Frontal cortex (tissue), 3 donors: ENCODE measurements at regions not wholly inside any gene's neighbourhood (a gene's known extent, or its start where the extent isn't known, plus 50 kb on each side); places are given as distances from the start of the nearest gene placed in this dataset.

Source experiments
- DNase-seq, 2 donors: peaks; one replicate each; pipeline ENCODE4 v3.0.0; 2012; ENCODE audit warnings: low spot score in 2 of 2
- FAIRE-seq: peaks from 2 replicates; lab custom pipeline; 2012; peaks lifted over from hg19 to GRCh38; lab: Jason Lieb, UNC
- donor health status: control.
- donor health status: control.
- donor health status: control.

DNA sequence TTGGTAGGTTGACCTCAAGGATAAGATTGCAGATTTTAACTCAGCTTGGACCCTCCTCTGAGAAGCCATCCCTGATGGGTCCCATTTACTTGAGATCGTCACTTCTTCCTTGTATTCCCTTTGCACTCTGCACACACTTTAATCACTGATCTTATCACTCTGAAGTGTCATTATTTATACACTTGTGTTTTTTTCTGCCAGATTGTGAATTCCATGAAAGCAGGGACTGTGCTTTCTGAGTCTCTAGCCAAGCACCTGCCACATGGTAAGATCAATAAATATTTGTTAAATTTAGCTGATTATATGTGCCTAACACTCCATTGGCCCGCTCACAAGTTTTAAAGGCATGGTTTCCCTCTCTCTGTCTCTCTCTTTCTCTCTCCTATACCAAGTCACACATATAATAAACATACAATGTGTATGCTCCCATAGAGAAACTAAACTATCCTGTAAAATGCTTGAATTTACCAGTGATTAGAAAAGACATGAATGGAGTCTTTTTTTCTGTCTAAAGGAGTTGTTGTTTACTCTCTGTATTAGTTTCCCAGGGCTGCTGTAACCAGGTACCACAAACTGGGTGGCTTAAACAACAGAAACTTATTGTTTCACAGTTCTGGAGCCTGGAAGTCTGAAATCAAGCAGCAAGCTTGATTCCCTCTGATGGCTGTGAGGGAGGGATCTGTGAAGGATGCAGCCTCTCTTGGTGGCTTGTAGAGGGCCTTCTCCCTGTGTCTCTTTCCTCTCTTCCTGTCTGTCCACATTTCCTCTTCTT lies 105.2 kb upstream of the GADD45A start:
- FAIRE-seq (no peak), DNase-seq (no peak)

- no peak for FAIRE-seq
- DNase-seq: no peak
Observed at GRCh38 chr1:67580691-67581403, 104.2 kb upstream of the GADD45A start.

DNA sequence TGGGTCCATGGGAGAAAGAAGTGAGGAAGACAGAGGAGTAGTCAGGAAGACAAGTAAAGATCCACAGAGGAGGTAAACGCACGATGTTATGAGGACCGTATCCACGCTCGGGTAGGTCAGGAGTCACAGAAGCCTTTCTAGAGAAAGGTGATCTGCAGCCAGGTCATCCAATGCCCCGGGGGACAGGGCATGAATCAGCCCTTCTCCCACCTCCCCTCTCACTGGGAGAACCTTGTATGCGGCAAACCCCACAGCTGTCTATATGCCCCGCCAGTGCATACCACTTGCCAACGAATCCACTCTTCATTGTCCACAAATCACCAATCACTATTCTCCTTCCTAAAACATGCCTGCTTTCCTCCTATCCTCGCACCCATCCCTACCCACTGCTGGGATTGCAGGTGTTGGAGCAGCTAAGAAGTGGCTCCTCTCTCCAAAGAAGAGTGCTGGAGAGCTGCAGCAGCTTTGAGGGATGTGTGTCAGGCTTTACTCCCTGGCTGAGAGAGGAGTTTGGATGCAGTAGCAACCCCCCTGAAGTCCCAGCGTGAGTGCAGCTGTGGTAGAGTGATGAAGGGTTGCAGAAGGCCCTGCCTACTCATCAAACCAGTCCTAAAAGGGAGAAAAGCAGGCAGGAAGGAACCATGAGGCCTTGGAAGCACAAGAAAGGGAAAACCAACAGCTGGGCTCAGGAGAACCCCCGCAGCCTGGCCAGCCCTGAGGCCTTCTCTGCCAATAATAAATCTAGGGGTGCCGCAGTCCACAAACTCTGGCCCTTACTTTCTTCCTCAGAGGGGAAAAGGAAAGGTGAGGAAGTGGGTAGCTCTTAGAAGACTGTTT lies 102.2 kb upstream of the GADD45A start:
- no peak for DNase-seq
- no peak for FAIRE-seq

DNA sequence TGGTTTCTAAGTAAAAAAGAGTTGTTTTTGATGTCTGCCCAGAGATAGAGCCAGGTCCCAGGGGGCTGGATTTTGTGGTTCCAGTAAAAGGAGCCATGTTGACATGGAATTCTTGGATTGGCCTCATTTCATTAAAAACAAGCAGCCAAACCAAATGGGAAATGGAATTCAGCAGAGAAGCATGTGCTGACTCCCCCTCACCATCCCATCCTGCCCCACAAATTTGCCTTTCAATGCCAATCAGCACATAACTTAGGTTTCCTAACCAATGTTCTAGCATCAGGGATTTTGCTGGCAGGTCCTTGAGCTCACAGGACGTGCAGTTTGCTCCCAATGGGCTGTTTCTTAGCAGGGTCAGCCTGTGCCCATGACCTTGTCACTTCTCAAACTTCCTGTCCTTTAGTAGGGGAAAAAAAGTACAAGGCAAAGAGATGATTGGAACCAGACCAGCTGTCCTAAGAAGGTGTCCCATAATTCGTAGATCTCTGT lies 101.5 kb upstream of the GADD45A start:
- DNase-seq (no peak), FAIRE-seq (no peak)

- FAIRE-seq (no peak), DNase-seq (no peak)
Observed at GRCh38 chr1:67584938-67585337, 100.1 kb upstream of the GADD45A start.

GRCh38 chr1:67586596-67586995 lies 98.4 kb upstream of the GADD45A start:
- FAIRE-seq: no peak
- DNase-seq: no peak

DNA sequence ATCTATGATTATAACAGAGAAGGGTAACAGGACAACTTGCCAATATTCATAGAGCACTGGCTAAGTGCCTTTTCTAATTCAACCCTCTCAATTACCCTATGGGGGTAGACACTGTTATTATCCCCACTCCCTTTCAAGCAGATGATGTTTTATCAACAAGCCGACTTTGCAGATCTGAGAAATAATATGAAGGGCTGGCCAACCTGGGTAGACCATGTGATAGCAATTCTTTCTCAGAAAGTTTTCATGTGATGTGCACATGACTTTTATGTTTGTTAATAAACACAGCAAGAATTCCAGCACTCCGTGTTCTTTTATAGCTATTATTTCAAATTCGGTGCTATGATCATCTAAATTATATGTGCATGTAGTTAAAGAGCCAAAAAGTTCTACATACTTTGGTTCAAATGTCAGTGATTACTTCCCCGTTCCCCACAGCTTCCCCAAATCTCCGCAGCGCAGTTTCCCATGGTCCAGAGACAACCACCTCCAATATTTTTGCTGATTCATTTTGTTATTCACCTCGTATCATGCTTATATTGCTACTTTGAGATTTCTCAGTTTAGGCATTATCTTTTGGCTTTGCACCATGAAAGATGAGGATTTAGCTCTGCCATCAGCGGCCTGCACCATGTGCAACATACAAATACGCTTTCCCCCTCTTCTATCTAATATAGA lies 96.7 kb upstream of the GADD45A start:
- DNase-seq (no peak), FAIRE-seq (no peak)

DNA sequence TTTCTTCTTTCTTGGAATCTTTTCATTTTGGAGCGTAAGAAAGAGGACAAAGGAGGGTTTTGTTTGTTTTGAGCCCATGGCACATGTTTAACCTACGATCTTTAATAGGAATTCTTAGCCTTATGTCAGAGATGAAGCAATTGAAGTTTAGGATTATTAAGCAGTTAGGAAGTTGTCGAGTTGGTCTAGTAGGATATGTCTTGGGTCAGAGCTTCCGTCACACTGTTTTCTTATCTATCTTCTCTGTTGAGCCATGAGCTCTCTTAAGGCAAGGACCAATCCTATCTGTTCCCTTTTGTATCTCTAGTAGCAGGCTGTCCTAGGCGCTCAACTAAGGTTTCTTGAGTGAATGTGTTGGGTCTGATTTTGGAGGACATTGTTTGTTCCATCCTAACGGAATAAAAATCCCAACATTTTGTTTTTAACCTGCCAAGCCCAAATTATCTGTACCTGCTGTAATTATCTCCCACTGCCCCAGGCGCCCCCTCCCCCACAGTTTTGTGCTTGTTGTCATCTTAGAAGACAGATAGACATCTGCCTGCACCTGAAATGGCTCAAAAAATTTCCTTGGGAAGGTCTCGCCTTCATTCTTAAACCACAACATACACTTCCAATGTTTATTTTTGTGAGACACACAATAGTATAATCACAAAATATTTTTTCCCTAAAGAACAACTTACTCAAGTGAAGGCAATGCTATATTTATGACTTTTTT lies 95.3 kb upstream of the GADD45A start:
- FAIRE-seq (no peak), DNase-seq (no peak)

GRCh38 chr1:67590329-67590728 lies 94.7 kb upstream of the GADD45A start:
- no peak for DNase-seq

DNA sequence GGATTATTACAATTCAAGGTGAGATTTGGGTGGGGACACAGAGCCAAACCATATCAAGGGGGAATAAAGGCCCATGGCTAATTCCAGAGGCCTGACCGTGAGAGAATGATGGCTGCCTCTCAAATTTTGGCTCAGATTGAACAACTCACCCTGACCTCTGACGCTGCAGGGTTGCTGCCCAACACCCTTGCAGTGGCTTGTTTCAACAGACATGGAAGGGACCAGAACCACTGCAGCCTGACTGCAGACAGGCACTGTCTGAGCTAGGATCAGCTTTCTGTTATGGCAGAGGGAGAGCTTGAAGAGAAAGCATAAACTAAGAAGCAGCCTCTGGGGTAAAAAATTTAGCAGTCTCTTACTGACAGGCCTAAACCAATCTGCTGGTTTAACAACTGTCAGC lies 90.2 kb upstream of the GADD45A start:
- no peak for DNase-seq
- no peak for FAIRE-seq

More at GRCh38 chr1:67590329-67590728, 94.7 kb upstream of the GADD45A start:
- FAIRE-seq: no peak

DNA sequence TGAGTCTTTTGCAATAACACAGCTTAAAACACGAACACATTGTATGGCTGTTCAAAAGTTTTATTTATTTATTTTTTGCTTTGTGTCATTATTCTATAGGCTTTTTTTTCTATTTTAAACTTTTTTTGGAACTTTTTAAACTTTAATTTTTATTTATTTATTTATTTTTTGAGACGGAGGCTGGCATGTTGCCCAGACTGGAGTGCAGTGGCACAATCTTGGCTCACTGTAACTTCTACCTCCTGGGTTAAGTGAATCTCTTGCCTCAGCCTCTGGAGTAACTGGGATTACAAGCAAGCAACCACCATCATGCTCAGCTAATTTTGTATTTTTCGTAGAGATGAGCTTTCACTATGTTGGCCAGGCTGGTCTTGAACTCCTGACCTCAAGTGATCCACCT lies 88.3 kb upstream of the GADD45A start:
- no peak for DNase-seq
- peak; percentile 62 for FAIRE-seq

GRCh38 chr1:67597336-67597735 lies 87.7 kb upstream of the GADD45A start:
- no peak for DNase-seq
- FAIRE-seq: no peak

GRCh38 chr1:67599085-67599484 lies 85.9 kb upstream of the GADD45A start:
- FAIRE-seq: no peak

GRCh38 chr1:67601539-67601938 lies 83.5 kb upstream of the GADD45A start:
- FAIRE-seq (no peak), DNase-seq (no peak)

More at GRCh38 chr1:67599085-67599484, 85.9 kb upstream of the GADD45A start:
- DNase-seq: no peak

DNA sequence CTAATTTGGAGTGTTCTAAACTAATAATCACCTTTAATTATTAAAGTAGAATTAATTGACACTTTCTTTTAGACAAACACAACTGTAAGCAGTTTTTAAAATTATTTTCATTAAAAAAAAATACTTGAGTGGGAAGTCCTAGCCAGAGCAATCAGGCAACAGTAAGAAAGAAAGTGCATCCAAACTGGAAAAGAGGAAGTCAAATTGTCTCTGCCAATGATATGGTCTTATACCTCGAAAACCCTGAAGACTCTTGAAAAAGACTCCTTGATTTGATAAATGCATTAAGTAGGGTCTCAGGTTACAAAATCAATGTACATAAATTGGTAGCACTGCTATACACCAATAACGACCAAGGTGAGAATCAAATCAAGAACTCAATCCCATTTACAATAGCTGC lies 83.0 kb upstream of the GADD45A start:
- no peak for FAIRE-seq
- DNase-seq: no peak

- FAIRE-seq (no peak), DNase-seq (no peak)
Observed at GRCh38 chr1:67604778-67605177, 80.2 kb upstream of the GADD45A start.

DNA sequence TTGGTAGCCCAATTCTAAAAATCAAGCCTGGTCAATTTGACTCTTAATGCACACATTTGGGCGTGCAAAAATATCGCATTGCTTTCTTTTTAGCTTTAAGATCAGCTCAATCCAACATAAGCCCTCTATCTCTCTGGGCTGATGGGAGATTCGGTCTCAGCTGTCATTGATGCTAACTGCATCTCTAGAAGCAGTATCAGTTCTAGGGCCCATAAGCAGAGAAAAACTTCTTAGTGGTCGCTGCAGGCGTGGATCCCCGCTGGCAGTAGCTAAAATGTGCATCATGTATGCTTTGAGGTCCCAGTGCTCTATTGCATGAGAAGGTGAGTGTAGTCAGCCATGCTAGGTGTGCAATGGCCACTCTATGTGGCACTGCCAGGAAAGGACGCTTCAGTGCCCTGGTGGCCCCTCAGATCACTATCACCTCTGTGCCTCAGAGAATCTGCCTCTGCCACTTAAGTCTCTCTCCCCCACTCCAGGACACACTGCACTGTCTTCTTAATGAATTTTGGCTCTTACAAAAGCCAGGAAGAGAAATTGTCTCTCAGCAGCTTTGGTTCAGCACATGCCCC lies 79.7 kb upstream of the GADD45A start:
- DNase-seq (no peak), FAIRE-seq (no peak)

GRCh38 chr1:67607286-67607685 lies 77.7 kb upstream of the GADD45A start:
- no peak for FAIRE-seq
- DNase-seq: no peak

DNA sequence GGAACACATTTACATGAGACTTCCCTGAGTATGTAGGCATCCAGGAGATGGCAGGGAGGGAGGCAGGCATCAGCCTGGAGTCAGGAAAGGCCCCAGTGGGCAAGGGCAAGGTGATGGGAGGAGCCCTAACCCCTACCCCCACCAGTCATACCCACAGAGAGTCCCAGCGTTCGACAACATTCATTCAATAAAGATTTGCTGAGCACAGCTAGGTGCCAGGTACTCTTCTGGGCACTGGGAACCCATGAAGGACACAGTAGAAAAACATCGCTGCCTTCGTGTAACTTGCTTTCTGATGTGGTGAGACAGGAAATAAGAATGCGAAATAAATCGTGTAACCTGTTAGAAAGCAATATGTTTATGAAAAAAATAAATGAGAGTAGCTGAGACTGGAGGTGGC lies 77.3 kb upstream of the GADD45A start:
- no peak for FAIRE-seq
- DNase-seq: no peak
